Ishikawa (cell line): ENCODE measurements at regions not wholly inside any gene's neighbourhood (a gene's known extent, or its start where the extent isn't known, plus 50 kb on each side); places are given as distances from the start of the nearest gene placed in this dataset.

Experiments
- CEBPB ChIP-seq: IDR thresholded peaks from 2 replicates; pipeline ENCODE4 v1.6.1; 2012
- CREB1 ChIP-seq: IDR thresholded peaks from 2 replicates; pipeline ENCODE4 v1.6.1; 2012; ENCODE audit warnings: low read depth
- EGR1 ChIP-seq: IDR thresholded peaks from 2 replicates; pipeline ENCODE4 v1.6.1; 2012
- EP300 ChIP-seq: IDR thresholded peaks from 2 replicates; pipeline ENCODE4 v1.6.1; 2012; ENCODE audit warnings: borderline replicate concordance
- FOXM1 ChIP-seq: IDR thresholded peaks from 2 replicates; pipeline ENCODE4 v1.6.1; 2012; ENCODE audit warnings: low read depth, borderline replicate concordance
- NFIC ChIP-seq: IDR thresholded peaks from 2 replicates; pipeline ENCODE4 v1.6.1; 2012
- RAD21 ChIP-seq: IDR thresholded peaks from 2 replicates; pipeline ENCODE4 v1.6.1; 2012; ENCODE audit warnings: low read depth
- TAF1 ChIP-seq: IDR thresholded peaks from 2 replicates; pipeline ENCODE4 v1.6.1; 2012; ENCODE audit warnings: low read depth, mild to moderate bottlenecking
- TCF12 ChIP-seq: IDR thresholded peaks from 2 replicates; pipeline ENCODE4 v1.6.1; 2012; ENCODE audit warnings: low read depth
- TEAD4 ChIP-seq: IDR thresholded peaks from 2 replicates; pipeline ENCODE4 v1.6.1; 2012
- YY1 ChIP-seq: IDR thresholded peaks from 2 replicates; pipeline ENCODE4 v1.6.1; 2012; ENCODE audit warnings: low read depth
- ZBTB7A ChIP-seq: IDR thresholded peaks from 2 replicates; pipeline ENCODE4 v1.6.1; 2012; ENCODE audit warnings: low read depth
- TF ChIP-seq, protein P1 (sequence below): IDR thresholded peaks from 2 replicates; pipeline ENCODE4 v1.6.1; 2012
- TF ChIP-seq, protein P2 (sequence below): IDR thresholded peaks from 2 replicates; pipeline ENCODE4 v1.6.1; 2012
- TF ChIP-seq, protein P3 (sequence below): IDR thresholded peaks from 2 replicates; pipeline ENCODE4 v1.6.1; 2012; ENCODE audit warnings: low read depth, mild to moderate bottlenecking

GRCh38 chr2:142714600-142714999 lies 162.9 kb upstream of the KYNU start:
- TF ChIP-seq NFIC (no peak), ZBTB7A (no peak), EGR1 (no peak), RAD21 (no peak), CREB1 (no peak), FOXM1 (no peak), TEAD4 (no peak), EP300 (no peak), TCF12 (no peak), CEBPB (no peak), YY1 (no peak), TAF1 (no peak)
- TF ChIP-seq, protein P1, sequence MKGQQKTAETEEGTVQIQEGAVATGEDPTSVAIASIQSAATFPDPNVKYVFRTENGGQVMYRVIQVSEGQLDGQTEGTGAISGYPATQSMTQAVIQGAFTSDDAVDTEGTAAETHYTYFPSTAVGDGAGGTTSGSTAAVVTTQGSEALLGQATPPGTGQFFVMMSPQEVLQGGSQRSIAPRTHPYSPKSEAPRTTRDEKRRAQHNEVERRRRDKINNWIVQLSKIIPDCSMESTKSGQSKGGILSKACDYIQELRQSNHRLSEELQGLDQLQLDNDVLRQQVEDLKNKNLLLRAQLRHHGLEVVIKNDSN, result no peak
- TF ChIP-seq, protein P2, sequence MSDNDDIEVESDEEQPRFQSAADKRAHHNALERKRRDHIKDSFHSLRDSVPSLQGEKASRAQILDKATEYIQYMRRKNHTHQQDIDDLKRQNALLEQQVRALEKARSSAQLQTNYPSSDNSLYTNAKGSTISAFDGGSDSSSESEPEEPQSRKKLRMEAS, result no peak
- TF ChIP-seq, protein P3, sequence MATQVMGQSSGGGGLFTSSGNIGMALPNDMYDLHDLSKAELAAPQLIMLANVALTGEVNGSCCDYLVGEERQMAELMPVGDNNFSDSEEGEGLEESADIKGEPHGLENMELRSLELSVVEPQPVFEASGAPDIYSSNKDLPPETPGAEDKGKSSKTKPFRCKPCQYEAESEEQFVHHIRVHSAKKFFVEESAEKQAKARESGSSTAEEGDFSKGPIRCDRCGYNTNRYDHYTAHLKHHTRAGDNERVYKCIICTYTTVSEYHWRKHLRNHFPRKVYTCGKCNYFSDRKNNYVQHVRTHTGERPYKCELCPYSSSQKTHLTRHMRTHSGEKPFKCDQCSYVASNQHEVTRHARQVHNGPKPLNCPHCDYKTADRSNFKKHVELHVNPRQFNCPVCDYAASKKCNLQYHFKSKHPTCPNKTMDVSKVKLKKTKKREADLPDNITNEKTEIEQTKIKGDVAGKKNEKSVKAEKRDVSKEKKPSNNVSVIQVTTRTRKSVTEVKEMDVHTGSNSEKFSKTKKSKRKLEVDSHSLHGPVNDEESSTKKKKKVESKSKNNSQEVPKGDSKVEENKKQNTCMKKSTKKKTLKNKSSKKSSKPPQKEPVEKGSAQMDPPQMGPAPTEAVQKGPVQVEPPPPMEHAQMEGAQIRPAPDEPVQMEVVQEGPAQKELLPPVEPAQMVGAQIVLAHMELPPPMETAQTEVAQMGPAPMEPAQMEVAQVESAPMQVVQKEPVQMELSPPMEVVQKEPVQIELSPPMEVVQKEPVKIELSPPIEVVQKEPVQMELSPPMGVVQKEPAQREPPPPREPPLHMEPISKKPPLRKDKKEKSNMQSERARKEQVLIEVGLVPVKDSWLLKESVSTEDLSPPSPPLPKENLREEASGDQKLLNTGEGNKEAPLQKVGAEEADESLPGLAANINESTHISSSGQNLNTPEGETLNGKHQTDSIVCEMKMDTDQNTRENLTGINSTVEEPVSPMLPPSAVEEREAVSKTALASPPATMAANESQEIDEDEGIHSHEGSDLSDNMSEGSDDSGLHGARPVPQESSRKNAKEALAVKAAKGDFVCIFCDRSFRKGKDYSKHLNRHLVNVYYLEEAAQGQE, result no peak

GRCh38 chr2:142710336-142710735 lies 167.1 kb upstream of the KYNU start:
- TF ChIP-seq CREB1 (no peak), EGR1 (no peak), FOXM1 (no peak), NFIC (no peak), TAF1 (no peak), TCF12 (no peak), EP300 (no peak), YY1 (no peak), ZBTB7A (no peak), RAD21 (no peak), CEBPB (no peak), TEAD4 (no peak)
- TF ChIP-seq, protein P2, result no peak
- TF ChIP-seq, protein P3, result no peak
- TF ChIP-seq, protein P1, result no peak

DNA sequence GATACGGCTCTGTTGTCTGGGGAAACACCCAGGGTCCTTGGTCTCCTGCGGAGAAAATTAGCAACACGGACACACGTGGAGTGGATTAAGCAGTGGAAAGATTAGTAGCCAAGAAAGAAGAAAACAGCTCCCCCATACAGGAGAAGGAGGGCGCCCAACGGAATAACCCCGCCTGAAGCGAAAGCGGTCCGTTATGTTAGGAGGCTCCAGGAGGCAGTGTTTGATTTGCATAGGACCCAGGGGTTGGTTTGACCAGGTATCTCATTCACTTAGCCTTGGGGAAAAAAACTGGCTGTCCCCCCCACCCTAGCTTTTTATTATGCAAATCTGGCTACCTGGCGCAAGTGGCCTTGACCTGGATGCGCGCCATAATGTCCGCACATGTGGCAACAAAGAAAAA lies 170.1 kb upstream of the KYNU start:
- no peak for TF ChIP-seq CREB1
- TF ChIP-seq, protein P3, result no peak
- TF ChIP-seq, protein P1, result no peak
- no peak for TF ChIP-seq EP300
- TF ChIP-seq FOXM1, result no peak
- no peak for TF ChIP-seq EGR1
- no peak for TF ChIP-seq ZBTB7A
- TF ChIP-seq NFIC, result no peak
- no peak for TF ChIP-seq YY1
- no peak for TF ChIP-seq RAD21

DNA sequence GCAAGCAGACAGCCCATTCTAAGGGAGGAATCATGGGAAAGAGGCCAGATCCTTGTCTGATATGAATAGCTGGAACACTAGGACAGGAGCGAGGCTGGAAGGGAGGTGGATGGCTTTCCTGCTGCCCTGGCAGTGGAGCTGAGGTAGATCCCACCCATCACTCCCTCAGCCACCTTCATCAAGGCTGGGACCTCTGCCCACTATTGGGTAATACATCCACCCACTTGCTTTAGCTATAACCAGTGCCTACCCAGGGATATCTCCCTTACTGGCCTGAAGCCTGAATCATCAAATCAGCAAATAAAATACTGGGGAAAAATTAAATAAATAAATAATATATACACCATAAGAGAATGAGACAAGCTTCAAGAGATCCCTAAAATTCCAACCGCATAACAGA lies 183.2 kb upstream of the KYNU start:
- TF ChIP-seq TCF12 (no peak), NFIC (no peak), TEAD4 (no peak), CREB1 (no peak), EP300 (no peak), CEBPB (no peak), RAD21 (no peak), TAF1 (no peak), ZBTB7A (no peak), FOXM1 (no peak)
- TF ChIP-seq, protein P3, result no peak
- TF ChIP-seq, protein P2, result no peak
- TF ChIP-seq, protein P1, result no peak
